PC-9 (cell line): ENCODE measurements at regions not wholly inside any gene's neighbourhood (a gene's known extent, or its start where the extent isn't known, plus 50 kb on each side); places are given as distances from the start of the nearest gene placed in this dataset.

ENCODE experiments used
- BruUV-seq: library from RNA; stranded (reverse); fragments of 400-500 nt; replicated peaks from 2 replicates; lab custom pipeline; 2021; lab: Mats Ljungman, UMichigan
- CTCF ChIA-PET: fragments of 300-600 bp; sonication (Branson Sonifier 250); formaldehyde crosslinking; loops from one replicate; lab custom pipeline; 2022; ENCODE audit warnings: antibody characterized with exemption; lab: Charles Lee
- POLR2A ChIA-PET: fragments of 300-600 bp; sonication (Branson Sonifier 250); formaldehyde crosslinking; loops from one replicate; lab custom pipeline; 2022; ENCODE audit warnings: antibody characterized with exemption; ENCODE audit not compliant: unreplicated experiment; lab: Charles Lee
- DNase-seq, 2 experiments: peaks; one replicate each; pipeline versions ENCODE4 v3.0.0 to v3.0.0-alpha.2; 2015 to 2022; ENCODE audit warnings: mixed read lengths in 1 of 2
- H2AFZ ChIP-seq: fragments of 200-600 bp; sonication (generic); 2 replicates; pipeline ENCODE4 v1.8.1; 2017; ENCODE audit warnings: antibody characterized with exemption
- H3F3A ChIP-seq: fragments of 200-600 bp; sonication (generic); 2 replicates; pipeline ENCODE4 v1.8.1; 2017; ENCODE audit warnings: antibody characterized with exemption, mild to moderate bottlenecking, low read depth; ENCODE audit not compliant: insufficient read depth
- H3K27ac ChIP-seq: fragments of 200-600 bp; sonication (generic); 2 replicates; pipeline ENCODE4 v1.6.1; 2016; ENCODE audit warnings: mixed run types
- H3K27me3 ChIP-seq: fragments of 200-600 bp; sonication (generic); 2 replicates; pipeline ENCODE4 v1.6.1; 2016; ENCODE audit warnings: low read depth, mixed run types; ENCODE audit not compliant: insufficient read depth
- H3K36me3 ChIP-seq: fragments of 200-600 bp; sonication (generic); 2 replicates; pipeline ENCODE4 v1.6.1; 2016; ENCODE audit warnings: low read depth, mixed run types
- H3K4me1 ChIP-seq: fragments of 200-600 bp; sonication (generic); replicated peaks from 2 replicates; pipeline ENCODE4 v1.6.1; 2016; ENCODE audit warnings: mixed run types; ENCODE audit not compliant: insufficient read depth
- H3K4me2 ChIP-seq: fragments of 200-600 bp; sonication (generic); 2 replicates; pipeline ENCODE4 v1.6.1; 2017; ENCODE audit warnings: mixed run types
- H3K4me3 ChIP-seq: fragments of 200-600 bp; sonication (generic); 2 replicates; pipeline ENCODE4 v1.6.1; 2016; ENCODE audit warnings: mixed run types
- H3K79me2 ChIP-seq: fragments of 200-600 bp; sonication (generic); 2 replicates; pipeline ENCODE4 v1.6.1; 2017; ENCODE audit warnings: low read depth, mixed run types
- H3K9me2 ChIP-seq: fragments of 200-600 bp; sonication (generic); 2 replicates; pipeline ENCODE4 v1.8.1; 2017; ENCODE audit warnings: mild to moderate bottlenecking; ENCODE audit not compliant: insufficient read depth
- H3K9me3 ChIP-seq: fragments of 200-600 bp; sonication (generic); 2 replicates; pipeline ENCODE4 v1.8.1; 2016; ENCODE audit warnings: low read depth; ENCODE audit not compliant: insufficient read depth
- H4K20me1 ChIP-seq: fragments of 200-600 bp; sonication (generic); 2 replicates; pipeline ENCODE4 v1.8.1; 2017; ENCODE audit not compliant: insufficient read depth
- CTCF ChIP-seq: fragments of 200-600 bp; sonication (generic); conservative IDR thresholded peaks from 2 replicates; pipeline ENCODE4 v1.6.1; 2017; ENCODE audit warnings: mixed run types, antibody characterized with exemption, mild to moderate bottlenecking, moderate library complexity
- EZH2 ChIP-seq: fragments of 200-600 bp; sonication (generic); IDR thresholded peaks from 2 replicates; pipeline ENCODE4 v1.8.0; 2017; ENCODE audit warnings: antibody characterized with exemption, low read depth
- intact Hi-C: fragments of 100-400 bp; cut with micrococcal nuclease; formaldehyde crosslinking; loops from one replicate; pipeline ENCODE4 v1.10.0; 2022; ENCODE audit not compliant: unreplicated experiment

GRCh38 chr14:85453401-85454225 is 76.3 kb upstream of the FLRT2 start:
- Histone ChIP-seq H3K4me1 (no peaks in the 10 kb centered on the region), H4K20me1 (no peaks in the 10 kb centered on the region), H3K4me2 (no peak overlapping the region), H3K27ac (no peak overlapping the region), H3K9me2 (no peaks in the 10 kb centered on the region), H3K36me3 (no peaks in the 10 kb centered on the region), H3F3A (no peaks in the 10 kb centered on the region), H3K79me2 (no peaks in the 10 kb centered on the region), H2AFZ (no peak overlapping the region), H3K9me3 (no peaks in the 10 kb centered on the region), H3K27me3 (no peaks in the 10 kb centered on the region), H3K4me3 (no peak overlapping the region)
- POLR2A ChIA-PET = no interaction called here
- CTCF ChIA-PET = no interaction called here
- no TSS peak for BruUV-seq
- TF ChIP-seq EZH2 = no peak
- no peak for TF ChIP-seq CTCF
- intact Hi-C loops = no loop called here
- no peak for DNase-seq

DNA sequence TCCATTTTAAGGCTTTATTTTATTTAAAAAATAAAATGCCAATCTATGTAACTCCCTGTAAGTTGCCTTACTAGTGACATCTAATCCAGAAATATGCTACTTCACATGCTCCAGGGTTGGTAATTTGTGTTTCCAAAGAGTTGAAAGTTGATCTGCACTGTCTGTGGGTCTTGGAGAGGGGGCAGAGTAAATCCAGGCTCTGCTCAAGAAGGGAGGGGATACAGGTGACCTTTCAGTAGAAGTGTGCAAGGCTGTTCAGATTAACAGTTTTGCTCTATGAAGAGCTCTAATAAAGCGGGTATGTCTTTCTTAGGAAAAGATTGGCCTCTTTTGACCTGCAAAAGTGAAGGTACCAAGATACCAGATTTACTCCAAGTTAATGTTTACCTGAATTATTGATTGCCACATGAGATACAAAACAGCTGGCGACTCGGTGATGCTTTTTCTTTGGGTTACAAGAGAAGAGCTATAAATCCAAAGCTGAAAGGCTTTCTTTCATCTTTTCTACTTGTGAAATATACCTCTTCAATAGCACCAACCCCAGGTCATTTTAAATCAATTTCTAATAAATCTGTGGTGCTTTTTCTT is 75.6 kb upstream of the FLRT2 start:
- H2AFZ ChIP-seq = no peak overlapping the region
- no peaks in the 10 kb centered on the region for H3K9me3 ChIP-seq
- no peak overlapping the region for H3K27ac ChIP-seq
- H3K36me3 ChIP-seq = no peaks in the 10 kb centered on the region
- DNase-seq = no peak
- ChIA-PET POLR2A (no interaction called here), CTCF (no interaction called here)
- no peaks in the 10 kb centered on the region for H3F3A ChIP-seq
- TF ChIP-seq EZH2 (no peak), CTCF (no peak)
- no peaks in the 10 kb centered on the region for H3K27me3 ChIP-seq
- no peaks in the 10 kb centered on the region for H3K4me1 ChIP-seq
- no peaks in the 10 kb centered on the region for H3K9me2 ChIP-seq
- no peaks in the 10 kb centered on the region for H4K20me1 ChIP-seq
- no peak overlapping the region for H3K4me3 ChIP-seq
- no peak overlapping the region for H3K4me2 ChIP-seq
- intact Hi-C loops = no loop called here
- H3K79me2 ChIP-seq = no peaks in the 10 kb centered on the region
- BruUV-seq = no TSS peak

- POLR2A ChIA-PET = no interaction called here
- TF ChIP-seq CTCF = no peak
- no peak for TF ChIP-seq EZH2
- no peak overlapping the region for H2AFZ ChIP-seq
- H3K36me3 ChIP-seq = no peaks in the 10 kb centered on the region
- H3K27me3 ChIP-seq = no peaks in the 10 kb centered on the region
- no peak overlapping the region for H3K27ac ChIP-seq
- no peaks in the 10 kb centered on the region for H3K9me3 ChIP-seq
- DNase-seq = no peak
- intact Hi-C loops = no loop called here
- no peaks in the 10 kb centered on the region for H3K9me2 ChIP-seq
- no peaks in the 10 kb centered on the region for H3K79me2 ChIP-seq
- no peaks in the 10 kb centered on the region for H4K20me1 ChIP-seq
- no peaks in the 10 kb centered on the region for H3F3A ChIP-seq
- no peak overlapping the region for H3K4me3 ChIP-seq
- BruUV-seq = no TSS peak
- H3K4me1 ChIP-seq = no peaks in the 10 kb centered on the region
- CTCF ChIA-PET = interaction anchor here (0.6 kb wide), 1 partner anchor 158 kb away, joined by 3 read pairs; no protein-coding TSS in a partner anchor
- no peak overlapping the region for H3K4me2 ChIP-seq
Observed at GRCh38 chr14:85459361-85460000, 70.5 kb upstream of the FLRT2 start.
